ENCODE measurements at regions not wholly inside any gene's neighbourhood (a gene's known extent, or its start where the extent isn't known, plus 50 kb on each side); places are given as distances from the start of the nearest gene placed in this dataset.
"Not testable (repeated sequence)": the region's sequence is repeated elsewhere in the genome, so short reads cannot be mapped to it uniquely, and the experiment has no call there.

GRCh38 chr16:87008664-87009063 is 308.5 kb downstream of the C16orf95 start:
- DNase-seq: no peak

GRCh38 chr16:87012954-87013938 is 303.9 kb downstream of the C16orf95 start:
- no peak for DNase-seq

GRCh38 chr16:87014112-87014511 is 303.1 kb downstream of the C16orf95 start:
- no peak for DNase-seq

- no peak for DNase-seq
These were observed 302.2 kb downstream of the C16orf95 start for GRCh38 chr16:87015021-87015420.

- DNase-seq: no peak
These were observed 300.9 kb downstream of the C16orf95 start for GRCh38 chr16:87016046-87017035.

- no peak for DNase-seq
These were observed 299.7 kb downstream of the C16orf95 start for GRCh38 chr16:87017371-87018012.

GRCh38 chr16:87025676-87026075 is 291.5 kb downstream of the C16orf95 start:
- DNase-seq: no peak

- DNase-seq: no peak
These were observed 290.1 kb downstream of the C16orf95 start for GRCh38 chr16:87027056-87027616.

GRCh38 chr16:87028481-87029320 is 288.5 kb downstream of the C16orf95 start:
- DNase-seq: no peak

GRCh38 chr16:87032554-87032953 is 284.6 kb downstream of the C16orf95 start:
- no peak for DNase-seq

GRCh38 chr16:87033021-87033471 is 284.1 kb downstream of the C16orf95 start:
- no peak for DNase-seq

- no peak for DNase-seq
These were observed 283.5 kb downstream of the C16orf95 start for GRCh38 chr16:87033541-87034300.

- no peak for DNase-seq
These were observed 282.9 kb downstream of the C16orf95 start for GRCh38 chr16:87034317-87034716.

GRCh38 chr16:87035053-87035452 is 282.1 kb downstream of the C16orf95 start:
- DNase-seq: no peak

GRCh38 chr16:87037012-87037411 is 280.2 kb downstream of the C16orf95 start:
- no peak for DNase-seq

- DNase-seq: not testable (repeated sequence)
These were observed 278.7 kb downstream of the C16orf95 start for GRCh38 chr16:87038528-87038927.

GRCh38 chr16:87040169-87041117 is 276.7 kb downstream of the C16orf95 start:
- DNase-seq: no peak

GRCh38 chr16:87041286-87041685 is 275.9 kb downstream of the C16orf95 start:
- DNase-seq: no peak

- DNase-seq: no peak
These were observed 274.5 kb downstream of the C16orf95 start for GRCh38 chr16:87042551-87043230.
